ENCODE measurements at regions not wholly inside any gene's neighbourhood (a gene's known extent, or its start where the extent isn't known, plus 50 kb on each side); places are given as distances from the start of the nearest gene placed in this dataset.

DNA sequence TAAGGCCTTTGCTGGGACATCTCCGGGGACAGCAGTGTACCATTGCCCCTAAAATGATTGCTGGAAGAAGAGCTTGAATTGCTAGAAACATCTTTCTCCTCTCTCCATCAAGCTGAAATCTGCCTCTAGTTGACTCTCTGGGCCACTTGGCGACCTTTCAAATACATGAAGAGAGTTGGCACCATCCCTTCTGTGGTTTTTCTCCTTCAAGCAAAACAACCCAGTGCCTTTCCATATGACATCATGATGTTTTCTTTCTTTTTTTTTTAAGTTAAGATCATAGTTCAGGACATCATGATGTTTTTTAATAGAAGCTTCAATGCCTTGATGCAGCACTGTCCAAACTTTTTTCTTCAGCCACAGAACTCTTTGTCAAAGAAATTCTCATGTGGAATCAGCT lies 144.0 kb upstream of the PTPRG start:
- TF ChIP-seq CTCF (IDR thresholded peaks at IDR 0.05), result no peak
- no peak for TF ChIP-seq EP300 (IDR thresholded peaks at IDR 0.05; ENCODE audit: low read depth)
- no peak for TF ChIP-seq POLR2AphosphoS5 (IDR thresholded peaks at IDR 0.05)

All from transverse colon (tissue), 4 donors.